ENCODE measurements at regions not wholly inside any gene's neighbourhood (a gene's known extent, or its start where the extent isn't known, plus 50 kb on each side); places are given as distances from the start of the nearest gene placed in this dataset.

- TF ChIP-seq POLR2AphosphoS2 (IDR thresholded peaks at IDR 0.05; ENCODE audit: low read depth, low read length) (no peak), THAP7 (CRISPR knock-in tag; IDR thresholded peaks at IDR 0.05) (no peak), ZNF83 (CRISPR knock-in tag; IDR thresholded peaks at IDR 0.05; ENCODE audit: borderline replicate concordance) (no peak)
These were observed 911.8 kb downstream of the FSCB start (continued) for GRCh38 chr14:43595096-43595772.

DNA sequence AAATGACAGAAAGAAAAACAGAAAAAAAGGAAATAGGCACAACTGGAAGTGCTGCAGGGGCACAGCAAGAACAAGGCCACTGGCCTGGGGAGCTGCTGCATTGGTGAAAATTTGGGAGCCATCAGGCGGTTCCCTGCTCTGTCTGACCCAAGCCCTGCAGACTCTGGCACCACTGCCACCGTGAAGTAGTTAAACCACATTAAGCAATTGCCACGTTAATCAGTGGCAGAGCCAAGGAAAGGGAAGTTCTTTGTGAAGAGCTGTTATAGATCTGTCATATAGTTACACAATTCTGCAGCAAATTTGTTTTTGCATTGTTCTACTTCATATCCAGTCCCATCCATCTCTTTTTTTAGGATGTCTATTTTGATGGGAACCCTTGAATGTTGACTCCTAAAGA lies 915.3 kb downstream of the FSCB start:
- no peak for TF ChIP-seq ZSCAN25 (CRISPR knock-in tag; IDR thresholded peaks at IDR 0.05)
- TF ChIP-seq ZNF143 (CRISPR knock-in tag; IDR thresholded peaks at IDR 0.05), result no peak
- no peak for TF ChIP-seq ZSCAN21 (CRISPR knock-in tag; IDR thresholded peaks at IDR 0.05; ENCODE audit: borderline replicate concordance)
- TF ChIP-seq ZNF792 (CRISPR knock-in tag; IDR thresholded peaks at IDR 0.05), result no peak
- TF ChIP-seq ZNF20 (CRISPR knock-in tag; IDR thresholded peaks at IDR 0.05), result no peak
- no peak for TF ChIP-seq CREM (IDR thresholded peaks at IDR 0.05)
- no peak for TF ChIP-seq CREM (CRISPR knock-in tag; IDR thresholded peaks at IDR 0.05)
- no peak for TF ChIP-seq ZNF567 (CRISPR knock-in tag; IDR thresholded peaks at IDR 0.05; ENCODE audit: borderline replicate concordance)
- TF ChIP-seq KLF6 (CRISPR knock-in tag; IDR thresholded peaks at IDR 0.05), result no peak
- no peak for TF ChIP-seq ZNF207 (IDR thresholded peaks at IDR 0.05; ENCODE audit: borderline replicate concordance)
- TF ChIP-seq, protein P1, sequence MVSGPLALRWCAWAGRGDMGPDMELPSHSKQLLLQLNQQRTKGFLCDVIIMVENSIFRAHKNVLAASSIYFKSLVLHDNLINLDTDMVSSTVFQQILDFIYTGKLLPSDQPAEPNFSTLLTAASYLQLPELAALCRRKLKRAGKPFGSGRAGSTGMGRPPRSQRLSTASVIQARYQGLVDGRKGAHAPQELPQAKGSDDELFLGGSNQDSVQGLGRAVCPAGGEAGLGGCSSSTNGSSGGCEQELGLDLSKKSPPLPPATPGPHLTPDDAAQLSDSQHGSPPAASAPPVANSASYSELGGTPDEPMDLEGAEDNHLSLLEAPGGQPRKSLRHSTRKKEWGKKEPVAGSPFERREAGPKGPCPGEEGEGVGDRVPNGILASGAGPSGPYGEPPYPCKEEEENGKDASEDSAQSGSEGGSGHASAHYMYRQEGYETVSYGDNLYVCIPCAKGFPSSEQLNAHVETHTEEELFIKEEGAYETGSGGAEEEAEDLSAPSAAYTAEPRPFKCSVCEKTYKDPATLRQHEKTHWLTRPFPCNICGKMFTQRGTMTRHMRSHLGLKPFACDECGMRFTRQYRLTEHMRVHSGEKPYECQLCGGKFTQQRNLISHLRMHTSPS (CRISPR knock-in tag; IDR thresholded peaks at IDR 0.05; ENCODE audit: low read depth), result no peak
- no peak for TF ChIP-seq RFX3 (CRISPR knock-in tag; IDR thresholded peaks at IDR 0.05)
- DNase-seq (ENCODE audit: low spot score), result no peak
- no peak overlapping the region for H3K27ac ChIP-seq (ENCODE audit: extremely low read length, insufficient read depth, low read length)
- no TSS peak for BruUV-seq (replicated peaks)
- no peak for ATAC-seq
- 0% methylated on average over 1 of the region's 3 CpGs for WGBS (ENCODE audit: low lambda C conversion rate)
- H3K9me3 ChIP-seq (ENCODE audit: low read length), result no peaks in the 10 kb centered on the region
- H2AFZ ChIP-seq (ENCODE audit: low read length), result no peak overlapping the region
- ChIA-PET CTCF (ENCODE audit: low intra/inter-chr PET ratio, low total read pairs) (no interaction called here), POLR2A (no interaction called here)
- intact Hi-C loops (cut with micrococcal nuclease; ENCODE audit: unreplicated experiment), result no loop called here
- in situ Hi-C loops (cut with HindIII; ENCODE audit: extremely low pct_ligation_motif_present, low pct_unique_long_range_greater_than_20kb), result no loop called here
- no peaks in the 10 kb centered on the region for H3K27me3 ChIP-seq (ENCODE audit: control insufficient read depth in 1 of 2, insufficient read depth in 2 of 2, low read length in 2 of 2)
- FAIRE-seq, result no peak
- no peak overlapping the region for H3K4me2 ChIP-seq (ENCODE audit: low read depth, low read length)
- no peaks in the 10 kb centered on the region for H3K79me2 ChIP-seq (ENCODE audit: insufficient read depth, low read length)
- no peak overlapping the region for H3K9ac ChIP-seq (ENCODE audit: insufficient read depth, low read depth, low read length)
- no peaks in the 10 kb centered on the region for H3K36me3 ChIP-seq (replicated peaks in 1 of 2; ENCODE audit: control insufficient read depth in 1 of 2, insufficient read depth in 2 of 2, low read length in 2 of 2)
- no peaks in the 10 kb centered on the region for H3K4me1 ChIP-seq (ENCODE audit: insufficient read depth, low read length)
- no peak overlapping the region for H3K4me3 ChIP-seq (replicated peaks in 1 of 3; ENCODE audit: insufficient read depth in 1 of 3, low read depth in 2 of 3, low read length in 3 of 3)
- no peaks in the 10 kb centered on the region for H4K20me1 ChIP-seq (ENCODE audit: insufficient read depth, low read length)
